ENCODE measurements at regions not wholly inside any gene's neighbourhood (a gene's known extent, or its start where the extent isn't known, plus 50 kb on each side); places are given as distances from the start of the nearest gene placed in this dataset.
A peak's percentile ranks its signal among the peaks of the same experiment; 100 is the strongest.

DNA sequence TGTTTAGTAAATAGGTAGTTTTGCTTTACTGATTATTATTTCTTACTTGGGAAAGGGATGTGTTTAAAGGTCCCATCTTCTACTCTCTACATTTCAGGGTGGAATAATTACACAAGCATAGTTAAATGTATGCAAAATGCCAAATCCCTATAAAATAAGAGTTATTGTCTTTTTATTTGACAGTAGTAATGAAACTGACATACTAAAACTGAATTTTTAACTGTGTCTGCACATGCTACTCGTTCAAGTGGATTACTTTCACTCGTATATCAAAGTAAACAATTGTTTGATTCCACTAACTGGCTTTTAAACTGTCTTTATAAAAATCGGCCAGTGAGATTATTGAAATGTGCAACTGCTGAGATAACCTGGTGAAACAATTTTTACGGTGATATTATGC lies 602.9 kb upstream of the ADGRB3 start:
- Histone ChIP-seq H3K4me1 (no peaks in the 10 kb centered on the region), H3K27ac (no peak overlapping the region), H3K4me2 (no peak overlapping the region), H3K4me3 (no peak overlapping the region), H3K9me3 (no peaks in the 10 kb centered on the region)
- ChIA-PET POLR2A (no interaction called here), CTCF (no interaction called here)
- WGBS (ENCODE audit: missing lambda C conversion rate): 21% methylated on average over 4 of the region's 4 CpGs
- DNase-seq (ENCODE audit: low read depth in 1 of 2, low spot score in 1 of 2) (no peak), FAIRE-seq (no peak), ATAC-seq (no peak)
- no peak for TF ChIP-seq RNF2 (IDR thresholded peaks at IDR 0.05; ENCODE audit: borderline replicate concordance, low read depth)
- TF ChIP-seq EP300 (IDR thresholded peaks at IDR 0.05): no peak
- no peak for TF ChIP-seq HDAC2 (IDR thresholded peaks at IDR 0.05)
- TF ChIP-seq GATA3 (IDR thresholded peaks at IDR 0.05; ENCODE audit: borderline replicate concordance): no peak
- TF ChIP-seq EHF (CRISPR knock-in tag; IDR thresholded peaks at IDR 0.05): no peak
- TF ChIP-seq, protein P1, sequence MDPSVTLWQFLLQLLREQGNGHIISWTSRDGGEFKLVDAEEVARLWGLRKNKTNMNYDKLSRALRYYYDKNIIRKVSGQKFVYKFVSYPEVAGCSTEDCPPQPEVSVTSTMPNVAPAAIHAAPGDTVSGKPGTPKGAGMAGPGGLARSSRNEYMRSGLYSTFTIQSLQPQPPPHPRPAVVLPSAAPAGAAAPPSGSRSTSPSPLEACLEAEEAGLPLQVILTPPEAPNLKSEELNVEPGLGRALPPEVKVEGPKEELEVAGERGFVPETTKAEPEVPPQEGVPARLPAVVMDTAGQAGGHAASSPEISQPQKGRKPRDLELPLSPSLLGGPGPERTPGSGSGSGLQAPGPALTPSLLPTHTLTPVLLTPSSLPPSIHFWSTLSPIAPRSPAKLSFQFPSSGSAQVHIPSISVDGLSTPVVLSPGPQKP (IDR thresholded peaks at IDR 0.05; ENCODE audit: low read depth, low read length): no peak
- no peak for TF ChIP-seq BHLHE40 (IDR thresholded peaks at IDR 0.05; ENCODE audit: low read depth, low read length)
- TF ChIP-seq, protein P2, sequence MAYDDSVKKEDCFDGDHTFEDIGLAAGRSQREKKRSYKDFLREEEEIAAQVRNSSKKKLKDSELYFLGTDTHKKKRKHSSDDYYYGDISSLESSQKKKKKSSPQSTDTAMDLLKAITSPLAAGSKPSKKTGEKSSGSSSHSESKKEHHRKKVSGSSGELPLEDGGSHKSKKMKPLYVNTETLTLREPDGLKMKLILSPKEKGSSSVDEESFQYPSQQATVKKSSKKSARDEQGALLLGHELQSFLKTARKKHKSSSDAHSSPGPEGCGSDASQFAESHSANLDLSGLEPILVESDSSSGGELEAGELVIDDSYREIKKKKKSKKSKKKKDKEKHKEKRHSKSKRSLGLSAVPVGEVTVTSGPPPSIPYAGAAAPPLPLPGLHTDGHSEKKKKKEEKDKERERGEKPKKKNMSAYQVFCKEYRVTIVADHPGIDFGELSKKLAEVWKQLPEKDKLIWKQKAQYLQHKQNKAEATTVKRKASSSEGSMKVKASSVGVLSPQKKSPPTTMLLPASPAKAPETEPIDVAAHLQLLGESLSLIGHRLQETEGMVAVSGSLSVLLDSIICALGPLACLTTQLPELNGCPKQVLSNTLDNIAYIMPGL (CRISPR knock-in tag; IDR thresholded peaks at IDR 0.05; ENCODE audit: borderline replicate concordance): no peak

DNA sequence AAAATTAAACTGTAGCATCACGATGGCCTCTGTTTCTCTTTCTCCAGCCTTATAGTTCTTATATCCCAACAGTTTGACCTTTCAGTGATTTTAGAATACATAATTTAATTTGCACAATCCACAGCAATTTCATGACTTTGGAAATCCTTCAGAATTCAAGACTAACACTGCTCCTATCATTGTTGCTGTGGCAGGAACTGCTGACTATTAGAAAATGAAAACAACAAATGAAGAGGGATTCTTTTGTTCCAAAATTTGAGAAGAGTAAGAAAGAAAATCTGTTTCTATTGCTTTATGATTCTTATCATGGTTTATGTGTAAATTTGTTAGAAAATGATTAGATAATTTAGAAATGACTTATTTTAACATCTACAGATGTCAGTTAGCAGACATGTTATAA lies 604.0 kb upstream of the ADGRB3 start:
- no peak for TF ChIP-seq POLR2A (IDR thresholded peaks at IDR 0.05; ENCODE audit: low read length)
- TF ChIP-seq JUNB (IDR thresholded peaks at IDR 0.05): no peak
- no peak for TF ChIP-seq RFX5 (IDR thresholded peaks at IDR 0.05)
- TF ChIP-seq MAFK (IDR thresholded peaks at IDR 0.05; ENCODE audit: partially characterized antibody): peak; percentile 12
- TF ChIP-seq, protein P3, sequence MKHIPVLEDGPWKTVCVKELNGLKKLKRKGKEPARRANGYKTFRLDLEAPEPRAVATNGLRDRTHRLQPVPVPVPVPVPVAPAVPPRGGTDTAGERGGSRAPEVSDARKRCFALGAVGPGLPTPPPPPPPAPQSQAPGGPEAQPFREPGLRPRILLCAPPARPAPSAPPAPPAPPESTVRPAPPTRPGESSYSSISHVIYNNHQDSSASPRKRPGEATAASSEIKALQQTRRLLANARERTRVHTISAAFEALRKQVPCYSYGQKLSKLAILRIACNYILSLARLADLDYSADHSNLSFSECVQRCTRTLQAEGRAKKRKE (CRISPR knock-in tag; IDR thresholded peaks at IDR 0.05; ENCODE audit: low read depth): no peak
- Histone ChIP-seq H3K4me2 (no peak overlapping the region), H3K4me3 (no peak overlapping the region), H3K27ac (no peak overlapping the region), H3K9me3 (no peaks in the 10 kb centered on the region), H3K4me1 (no peaks in the 10 kb centered on the region)
- ChIA-PET POLR2A (no interaction called here), CTCF (no interaction called here)
- no peak for FAIRE-seq
- no peak for DNase-seq (ENCODE audit: low read depth in 1 of 2, low spot score in 1 of 2)
- ATAC-seq: no peak
- WGBS (ENCODE audit: missing lambda C conversion rate): 44% methylated on average over 1 of the region's 1 CpG

DNA sequence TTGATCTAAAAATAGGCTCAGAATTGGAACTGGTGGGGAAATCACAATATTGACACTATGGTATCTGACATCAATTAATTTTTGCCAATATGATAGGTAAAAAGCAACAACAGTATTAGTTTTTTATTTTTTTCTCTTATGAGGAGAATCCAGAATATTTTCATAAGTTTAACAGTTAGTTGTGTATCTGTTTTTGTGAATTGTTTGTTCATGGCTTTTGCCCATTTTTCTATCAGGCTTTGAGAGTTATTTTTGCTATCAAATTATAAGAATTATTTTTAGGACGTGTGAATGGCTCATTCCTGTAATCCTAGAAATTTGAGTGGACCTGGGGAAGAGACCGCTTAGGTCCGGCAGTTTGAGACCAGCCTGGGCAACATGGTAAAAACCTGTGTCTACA lies 608.6 kb upstream of the ADGRB3 start:
- POLR2A ChIA-PET: no interaction called here
- ATAC-seq (no peak), DNase-seq (ENCODE audit: low read depth in 1 of 2, low spot score in 1 of 2) (no peak), FAIRE-seq (no peak)
- WGBS (ENCODE audit: missing lambda C conversion rate): 43% methylated on average over 3 of the region's 3 CpGs
- CTCF ChIA-PET: no interaction called here
- Histone ChIP-seq H3K27ac (no peak overlapping the region), H3K9me3 (no peaks in the 10 kb centered on the region), H3K4me3 (no peak overlapping the region), H3K4me2 (no peak overlapping the region), H3K4me1 (no peaks in the 10 kb centered on the region)
- TF ChIP-seq EHMT2 (IDR thresholded peaks at IDR 0.05; ENCODE audit: low read depth) (no peak), CEBPB (IDR thresholded peaks at IDR 0.05) (no peak), HOXB13 (CRISPR knock-in tag; IDR thresholded peaks at IDR 0.05; ENCODE audit: low read depth) (no peak), FOSL2 (IDR thresholded peaks at IDR 0.05) (no peak), FOSL2 (CRISPR knock-in tag; IDR thresholded peaks at IDR 0.05) (no peak), RAD21 (conservative IDR thresholded peaks at IDR 0.05 in 1 of 2, IDR thresholded peaks at IDR 0.05 in 1 of 2) (no peak)
- TF ChIP-seq, protein P4, sequence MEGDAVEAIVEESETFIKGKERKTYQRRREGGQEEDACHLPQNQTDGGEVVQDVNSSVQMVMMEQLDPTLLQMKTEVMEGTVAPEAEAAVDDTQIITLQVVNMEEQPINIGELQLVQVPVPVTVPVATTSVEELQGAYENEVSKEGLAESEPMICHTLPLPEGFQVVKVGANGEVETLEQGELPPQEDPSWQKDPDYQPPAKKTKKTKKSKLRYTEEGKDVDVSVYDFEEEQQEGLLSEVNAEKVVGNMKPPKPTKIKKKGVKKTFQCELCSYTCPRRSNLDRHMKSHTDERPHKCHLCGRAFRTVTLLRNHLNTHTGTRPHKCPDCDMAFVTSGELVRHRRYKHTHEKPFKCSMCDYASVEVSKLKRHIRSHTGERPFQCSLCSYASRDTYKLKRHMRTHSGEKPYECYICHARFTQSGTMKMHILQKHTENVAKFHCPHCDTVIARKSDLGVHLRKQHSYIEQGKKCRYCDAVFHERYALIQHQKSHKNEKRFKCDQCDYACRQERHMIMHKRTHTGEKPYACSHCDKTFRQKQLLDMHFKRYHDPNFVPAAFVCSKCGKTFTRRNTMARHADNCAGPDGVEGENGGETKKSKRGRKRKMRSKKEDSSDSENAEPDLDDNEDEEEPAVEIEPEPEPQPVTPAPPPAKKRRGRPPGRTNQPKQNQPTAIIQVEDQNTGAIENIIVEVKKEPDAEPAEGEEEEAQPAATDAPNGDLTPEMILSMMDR (IDR thresholded peaks at IDR 0.05): no peak
- TF ChIP-seq, protein P2 (CRISPR knock-in tag; IDR thresholded peaks at IDR 0.05; ENCODE audit: borderline replicate concordance): no peak

Data from A549 (cell line).